ENCODE measurements at regions not wholly inside any gene's neighbourhood (a gene's known extent, or its start where the extent isn't known, plus 50 kb on each side); places are given as distances from the start of the nearest gene placed in this dataset.

GRCh38 chr10:52436664-52437063 lies 122.6 kb downstream of the DKK1 start:
- TF ChIP-seq SMC3 (conservative IDR thresholded peaks at IDR 0.05; ENCODE audit: poor library complexity) (no peak), POLR2AphosphoS5 (IDR thresholded peaks at IDR 0.05) (no peak), CTCF (IDR thresholded peaks at IDR 0.05; ENCODE audit: poor library complexity, severe bottlenecking) (no peak), TAF1 (IDR thresholded peaks at IDR 0.05; ENCODE audit: low read depth) (no peak), EZH2 (IDR thresholded peaks at IDR 0.05; ENCODE audit: borderline replicate concordance, insufficient read depth, low read length, poor library complexity, severe bottlenecking) (no peak), EP300 (conservative IDR thresholded peaks at IDR 0.05; ENCODE audit: poor library complexity, severe bottlenecking) (no peak), MXI1 (conservative IDR thresholded peaks at IDR 0.05; ENCODE audit: poor library complexity, severe bottlenecking) (no peak)
- TF ChIP-seq, protein P1, sequence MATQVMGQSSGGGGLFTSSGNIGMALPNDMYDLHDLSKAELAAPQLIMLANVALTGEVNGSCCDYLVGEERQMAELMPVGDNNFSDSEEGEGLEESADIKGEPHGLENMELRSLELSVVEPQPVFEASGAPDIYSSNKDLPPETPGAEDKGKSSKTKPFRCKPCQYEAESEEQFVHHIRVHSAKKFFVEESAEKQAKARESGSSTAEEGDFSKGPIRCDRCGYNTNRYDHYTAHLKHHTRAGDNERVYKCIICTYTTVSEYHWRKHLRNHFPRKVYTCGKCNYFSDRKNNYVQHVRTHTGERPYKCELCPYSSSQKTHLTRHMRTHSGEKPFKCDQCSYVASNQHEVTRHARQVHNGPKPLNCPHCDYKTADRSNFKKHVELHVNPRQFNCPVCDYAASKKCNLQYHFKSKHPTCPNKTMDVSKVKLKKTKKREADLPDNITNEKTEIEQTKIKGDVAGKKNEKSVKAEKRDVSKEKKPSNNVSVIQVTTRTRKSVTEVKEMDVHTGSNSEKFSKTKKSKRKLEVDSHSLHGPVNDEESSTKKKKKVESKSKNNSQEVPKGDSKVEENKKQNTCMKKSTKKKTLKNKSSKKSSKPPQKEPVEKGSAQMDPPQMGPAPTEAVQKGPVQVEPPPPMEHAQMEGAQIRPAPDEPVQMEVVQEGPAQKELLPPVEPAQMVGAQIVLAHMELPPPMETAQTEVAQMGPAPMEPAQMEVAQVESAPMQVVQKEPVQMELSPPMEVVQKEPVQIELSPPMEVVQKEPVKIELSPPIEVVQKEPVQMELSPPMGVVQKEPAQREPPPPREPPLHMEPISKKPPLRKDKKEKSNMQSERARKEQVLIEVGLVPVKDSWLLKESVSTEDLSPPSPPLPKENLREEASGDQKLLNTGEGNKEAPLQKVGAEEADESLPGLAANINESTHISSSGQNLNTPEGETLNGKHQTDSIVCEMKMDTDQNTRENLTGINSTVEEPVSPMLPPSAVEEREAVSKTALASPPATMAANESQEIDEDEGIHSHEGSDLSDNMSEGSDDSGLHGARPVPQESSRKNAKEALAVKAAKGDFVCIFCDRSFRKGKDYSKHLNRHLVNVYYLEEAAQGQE (IDR thresholded peaks at IDR 0.05; ENCODE audit: borderline replicate concordance): no peak

Measured in neural cell (in vitro differentiated cells).